ENCODE measurements at regions not wholly inside any gene's neighbourhood (a gene's known extent, or its start where the extent isn't known, plus 50 kb on each side); places are given as distances from the start of the nearest gene placed in this dataset.
"Not testable (repeated sequence)": the region's sequence is repeated elsewhere in the genome, so short reads cannot be mapped to it uniquely, and the experiment has no call there.

DNA sequence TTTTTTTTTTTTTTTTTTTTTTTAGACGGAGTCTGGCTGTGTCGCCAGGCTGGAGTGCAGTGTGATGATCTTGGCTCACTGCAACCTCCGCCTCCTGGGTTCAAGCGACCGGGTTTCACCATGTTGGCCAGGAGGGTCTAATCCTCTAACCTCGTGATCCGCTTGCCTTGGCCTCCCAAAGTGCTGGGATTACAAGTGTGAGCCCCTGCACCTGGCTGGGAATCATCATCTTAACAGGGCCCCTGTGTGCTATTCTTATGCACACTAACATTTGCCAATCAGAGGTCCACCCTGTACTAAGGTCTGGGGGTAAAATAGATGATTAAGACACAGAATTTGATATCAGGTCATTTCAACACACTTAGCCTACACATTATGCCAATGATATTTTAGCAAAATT is 278.7 kb upstream of the CHRM3 start:
- no peak for DNase-seq (ENCODE audit: low read depth)

DNA sequence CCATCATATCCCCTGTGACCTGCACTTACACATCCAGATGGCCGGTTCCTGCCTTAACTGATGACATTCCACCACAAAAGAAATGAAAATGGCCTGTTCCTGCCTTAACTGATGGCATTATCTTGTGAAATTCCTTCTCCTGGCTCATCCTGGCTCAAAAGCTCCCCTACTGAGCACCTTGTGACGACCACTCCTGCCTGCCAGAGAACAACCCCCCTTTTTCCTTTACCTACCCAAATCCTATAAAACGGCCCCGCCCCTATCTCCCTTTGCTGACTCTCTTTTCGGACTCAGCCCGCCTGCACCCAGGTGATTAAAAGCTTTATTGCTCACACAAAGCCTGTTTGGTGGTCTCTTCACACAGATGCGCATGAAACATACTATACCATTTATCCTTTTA is 279.7 kb upstream of the CHRM3 start:
- DNase-seq (ENCODE audit: low read depth), result not testable (repeated sequence)

DNA sequence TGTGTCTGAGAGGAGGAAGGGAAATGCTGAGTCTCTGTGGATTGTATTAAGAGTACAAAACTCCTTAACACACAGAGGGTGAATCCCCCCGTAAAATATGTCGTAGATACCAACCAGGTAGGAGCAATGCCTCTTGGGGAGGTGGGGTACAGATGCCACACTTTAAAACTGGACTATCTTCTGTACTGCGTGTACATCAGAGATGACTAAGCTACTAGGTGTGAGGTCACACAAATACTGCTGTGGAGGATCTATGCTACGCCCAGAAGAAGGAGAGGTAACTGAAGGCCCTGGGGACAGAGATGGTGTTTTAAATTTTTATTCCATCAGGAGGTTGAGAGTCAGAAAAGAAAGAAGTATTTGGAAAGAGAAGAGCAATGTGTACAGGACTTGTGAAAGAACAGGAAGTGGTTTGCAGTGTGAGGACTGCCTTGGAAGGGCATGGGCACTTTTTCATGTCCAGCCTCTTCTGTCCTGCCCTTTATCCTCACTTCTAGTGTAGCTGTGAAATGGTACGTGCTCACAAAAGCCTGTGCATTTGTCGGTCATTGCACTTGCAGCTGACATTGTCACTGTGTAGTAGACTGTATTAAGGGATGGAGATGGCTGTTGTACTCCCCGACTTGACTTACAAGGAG is 287.8 kb upstream of the CHRM3 start:
- DNase-seq (ENCODE audit: low read depth), result no peak

DNA sequence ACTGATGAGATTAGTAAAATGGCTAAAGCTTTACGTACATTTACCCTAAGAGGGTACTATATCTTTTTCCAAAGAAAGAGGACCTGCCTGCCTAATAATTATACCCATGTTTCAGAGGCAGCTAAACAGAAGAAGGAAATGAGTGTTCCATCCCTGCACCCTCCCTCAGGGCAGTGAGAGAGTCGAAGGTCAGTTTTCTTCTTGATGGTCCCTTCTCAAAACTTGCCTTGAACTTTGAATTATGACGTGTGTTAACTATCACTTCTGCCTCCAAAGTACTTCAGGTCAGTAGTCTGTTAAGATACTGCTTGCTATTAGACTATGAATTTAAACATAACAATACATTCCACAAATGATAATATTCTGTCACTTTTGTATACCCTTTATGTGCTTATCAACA is 294.8 kb upstream of the CHRM3 start:
- DNase-seq (ENCODE audit: low read depth), result no peak

DNA sequence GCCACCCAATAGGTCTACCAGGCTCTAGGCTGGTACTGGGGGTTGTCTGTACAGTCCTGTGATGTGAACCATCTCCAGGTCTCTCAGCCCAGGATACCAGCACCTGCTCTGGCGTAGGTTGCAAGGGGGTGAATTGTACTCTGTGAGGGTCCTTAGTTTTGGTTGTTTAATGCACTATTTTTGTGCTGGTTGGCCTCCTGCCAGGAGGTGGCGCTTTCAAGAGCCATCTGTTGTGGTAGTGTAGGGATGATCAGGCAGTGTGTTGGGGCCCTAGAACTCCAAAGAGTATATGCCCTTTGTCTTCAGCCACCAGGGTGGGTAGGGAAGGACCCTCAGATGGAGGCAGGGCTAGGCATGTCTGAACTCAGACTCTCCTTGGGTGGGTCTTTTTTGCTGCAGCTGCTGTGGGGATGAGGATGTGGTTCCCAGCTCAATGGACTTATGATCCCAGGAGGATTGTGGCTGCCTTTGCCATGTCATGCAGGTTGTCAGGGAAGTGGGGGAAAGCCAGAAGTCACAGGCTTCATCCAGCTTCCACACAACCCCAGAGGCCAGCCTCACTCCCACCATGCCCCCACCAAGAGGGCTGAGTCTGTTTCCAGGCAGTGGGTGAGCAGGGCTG is 301.8 kb upstream of the CHRM3 start:
- no peak for DNase-seq (ENCODE audit: low read depth)

DNA sequence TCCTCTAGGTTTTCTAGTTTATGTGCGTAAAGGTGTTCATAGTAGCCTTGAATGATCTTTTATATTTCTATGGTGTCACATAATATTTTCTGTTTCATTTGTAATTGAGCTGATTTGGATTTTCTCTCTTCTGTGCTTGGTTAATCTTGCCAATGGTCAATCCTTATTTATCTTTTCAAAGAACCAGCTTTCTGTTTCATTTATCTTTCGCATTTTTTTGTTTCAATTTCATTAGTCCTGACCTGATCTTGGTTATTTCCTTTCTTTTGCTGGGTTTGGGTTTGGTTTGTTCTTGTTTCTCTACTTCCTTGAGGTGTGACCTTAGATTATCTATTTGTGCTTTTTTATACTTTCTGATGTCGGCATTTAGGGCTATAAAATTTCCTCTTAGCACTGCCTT is 304.4 kb upstream of the CHRM3 start:
- not testable (repeated sequence) for DNase-seq (ENCODE audit: low read depth)

DNA sequence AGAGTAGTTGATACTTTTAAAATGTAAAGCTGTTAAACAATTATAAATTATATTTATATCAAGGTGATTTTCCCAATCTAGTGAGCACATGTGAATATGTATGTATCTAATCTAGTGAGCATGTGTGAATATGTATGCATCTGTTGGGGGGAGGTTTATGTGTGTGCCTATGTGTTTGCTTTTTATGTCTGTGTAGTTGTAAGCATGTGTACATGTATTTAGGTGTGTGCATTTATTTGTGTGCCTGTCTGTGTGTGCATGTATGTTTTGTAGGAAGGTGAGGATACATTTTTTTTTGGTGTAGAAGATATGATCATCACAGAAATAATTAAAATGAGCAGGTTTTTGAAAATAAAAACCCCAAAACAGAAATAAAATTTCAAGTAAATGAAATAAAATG is 318.9 kb upstream of the CHRM3 start:
- DNase-seq (ENCODE audit: low read depth), result no peak

DNA sequence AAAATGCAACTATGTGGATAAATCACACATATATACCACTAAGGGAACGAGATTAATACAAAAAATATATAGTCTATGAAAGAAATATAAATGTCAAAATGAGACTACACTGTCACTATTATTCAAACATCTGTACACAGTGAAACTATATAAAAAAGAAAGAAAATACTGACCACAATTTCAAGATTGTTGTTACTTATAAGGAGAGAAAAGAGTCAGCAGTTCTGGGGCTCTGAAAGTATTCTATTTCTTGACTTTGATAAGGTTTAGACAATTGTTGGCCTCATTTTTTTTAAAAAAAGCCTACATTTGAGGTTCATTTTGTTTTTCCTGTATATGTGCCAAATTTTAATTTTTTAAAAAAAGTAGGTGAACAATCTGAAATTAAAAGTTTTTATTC is 319.3 kb upstream of the CHRM3 start:
- no peak for DNase-seq (ENCODE audit: low read depth)

DNA sequence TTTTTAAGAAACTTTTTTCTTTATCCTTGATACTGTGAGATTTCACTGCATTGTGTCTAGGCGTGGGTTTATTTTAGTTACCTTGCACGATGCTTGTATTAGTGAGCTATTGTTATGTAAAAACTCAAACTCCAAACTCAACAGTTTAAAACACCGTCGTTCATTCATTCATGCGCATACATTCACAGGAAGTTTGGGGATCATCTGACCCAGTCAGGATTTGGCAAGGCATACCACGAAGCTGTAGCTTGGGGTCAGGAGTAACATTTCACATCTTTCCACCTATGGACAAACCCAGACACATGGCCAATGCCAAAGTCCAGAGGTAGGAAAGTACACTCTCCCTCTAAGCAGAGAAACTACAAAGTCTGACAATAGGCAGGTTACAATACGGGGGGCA is 324.6 kb upstream of the CHRM3 start:
- no peak for DNase-seq (ENCODE audit: low read depth)

DNA sequence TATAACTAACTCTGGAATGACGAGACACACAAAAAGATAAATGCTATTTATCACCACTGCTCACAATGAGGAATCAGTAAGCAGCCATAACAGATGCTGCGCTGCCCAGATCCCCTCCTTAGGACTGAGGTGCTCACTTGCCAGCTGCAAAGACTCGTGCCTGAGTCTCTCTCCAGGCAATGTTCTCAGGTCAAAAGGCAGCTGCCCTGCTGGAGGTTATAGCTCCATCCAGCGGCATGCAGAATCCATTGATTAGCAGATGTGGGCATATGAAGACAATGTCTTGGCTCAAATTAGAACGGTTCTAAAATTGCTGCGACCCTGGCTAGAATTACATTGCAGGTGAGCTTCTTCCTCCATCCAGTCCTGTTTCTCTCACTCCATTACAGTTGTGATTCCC is 328.2 kb upstream of the CHRM3 start:
- no peak for DNase-seq (ENCODE audit: low read depth)

DNA sequence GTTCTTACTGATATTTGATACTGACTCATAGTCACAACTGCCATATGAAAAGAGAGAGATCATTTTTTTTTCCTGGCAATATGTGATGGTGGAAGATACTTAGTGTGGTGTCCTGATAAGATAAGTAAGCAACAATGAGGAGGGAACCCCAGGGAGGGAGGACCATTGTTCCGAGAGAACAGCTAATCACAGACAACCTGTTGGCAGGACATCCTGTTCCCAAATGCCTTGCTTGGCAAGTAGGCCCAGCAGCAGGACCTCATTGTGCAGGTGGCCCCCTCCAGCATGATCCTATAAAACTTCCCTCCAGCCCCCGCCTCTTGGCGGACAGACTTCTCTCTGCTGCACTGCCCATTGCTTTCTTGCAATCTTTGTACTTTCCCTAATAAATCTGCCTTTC is 329.4 kb upstream of the CHRM3 start:
- no peak for DNase-seq (ENCODE audit: low read depth)

DNA sequence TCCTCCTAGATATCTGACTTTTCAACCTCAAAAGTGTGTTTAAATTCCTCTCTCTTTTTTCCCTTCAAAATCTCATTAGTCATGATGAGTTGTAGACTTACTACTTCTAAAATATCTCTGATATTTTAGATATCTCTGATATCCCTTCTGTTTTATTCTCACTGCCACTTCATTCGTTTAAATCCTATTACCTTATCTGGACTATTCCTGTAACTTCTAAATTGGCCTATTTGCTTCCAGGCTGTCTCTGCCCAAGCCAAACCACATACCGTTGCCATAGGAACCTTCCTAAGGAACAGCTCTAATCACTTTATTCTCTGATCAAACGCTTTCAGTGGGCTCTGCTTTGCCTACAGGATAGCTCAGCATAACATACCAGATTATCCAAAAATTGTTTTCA is 333.1 kb upstream of the CHRM3 start:
- no peak for DNase-seq (ENCODE audit: low read depth)

DNA sequence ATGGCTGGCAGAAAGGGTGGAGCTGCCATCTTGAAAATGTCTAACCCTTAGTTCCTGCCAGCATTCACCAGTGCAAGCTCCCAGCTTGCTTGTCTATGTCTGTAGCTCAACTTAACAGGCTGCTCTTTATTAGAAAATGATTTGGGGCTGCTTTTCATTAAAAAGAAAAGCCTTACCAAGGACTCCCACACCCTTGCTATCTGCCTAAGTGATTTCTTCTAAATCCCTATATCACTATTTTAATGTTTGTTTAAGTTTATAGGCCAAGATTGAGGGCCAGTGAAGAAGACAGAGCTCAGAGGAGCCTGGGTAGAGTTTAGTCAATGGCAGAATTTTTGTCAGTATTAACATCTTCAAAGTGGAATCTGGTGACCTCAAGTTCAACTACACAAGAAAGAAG is 336.8 kb upstream of the CHRM3 start:
- no peak for DNase-seq (ENCODE audit: low read depth)

DNA sequence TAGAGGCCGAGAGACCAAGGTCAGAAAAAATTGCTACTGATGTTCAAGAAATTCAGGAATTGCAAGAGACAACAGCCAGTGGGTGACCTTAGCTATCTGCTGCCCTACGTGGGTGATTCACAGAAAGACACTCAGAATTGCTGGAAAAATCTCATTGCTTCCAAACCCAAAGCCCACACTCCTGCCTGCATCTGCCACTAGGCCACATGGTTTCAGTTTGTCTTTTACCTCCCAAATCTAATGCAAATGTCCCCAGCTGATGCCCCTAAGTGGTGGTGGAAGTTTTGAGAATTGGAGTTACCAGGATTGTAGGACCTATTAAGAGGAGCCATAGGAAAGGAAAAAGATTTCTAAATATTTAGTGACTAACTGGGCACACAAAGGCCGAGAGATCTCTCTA is 341.5 kb upstream of the CHRM3 start:
- no peak for DNase-seq (ENCODE audit: low read depth)

DNA sequence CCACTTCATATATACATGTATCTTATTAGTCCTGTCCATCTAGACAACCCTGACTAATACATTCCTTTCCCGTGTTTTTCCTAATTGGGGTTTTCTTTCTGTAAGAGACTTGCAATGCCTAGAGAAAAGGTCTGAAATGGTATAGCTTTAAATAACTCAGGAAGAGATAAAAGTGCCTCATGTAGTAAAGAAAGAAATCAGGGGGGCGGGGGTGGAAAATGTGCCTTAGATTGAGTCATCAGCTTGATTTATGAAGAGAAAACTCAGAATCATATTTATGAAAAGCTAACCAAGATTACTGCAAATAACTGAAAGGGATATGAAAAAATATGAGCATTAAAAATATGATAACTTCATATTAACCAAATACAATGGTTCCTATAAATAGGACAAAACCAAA is 345.8 kb upstream of the CHRM3 start:
- no peak for DNase-seq (ENCODE audit: low read depth)

DNA sequence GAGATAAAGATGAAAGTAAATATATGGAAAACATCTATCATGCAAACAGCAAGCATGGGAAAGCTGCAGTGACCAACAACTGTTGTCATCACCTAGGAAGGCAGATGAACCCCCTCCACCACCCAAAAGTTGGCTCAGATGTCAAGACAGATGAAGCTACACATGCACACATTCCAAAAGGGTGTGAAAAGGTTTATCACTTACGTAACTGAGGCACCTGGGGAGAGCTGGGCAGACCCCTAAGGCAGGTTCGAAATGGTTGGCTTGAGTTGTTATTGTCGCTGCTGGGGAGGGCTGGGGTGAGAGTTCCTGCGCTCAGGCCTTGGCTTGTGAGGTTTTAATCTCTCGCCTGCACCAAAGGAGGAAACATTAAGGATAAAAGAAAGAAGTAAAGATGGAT is 355.1 kb upstream of the CHRM3 start:
- DNase-seq (ENCODE audit: low read depth), result no peak

DNA sequence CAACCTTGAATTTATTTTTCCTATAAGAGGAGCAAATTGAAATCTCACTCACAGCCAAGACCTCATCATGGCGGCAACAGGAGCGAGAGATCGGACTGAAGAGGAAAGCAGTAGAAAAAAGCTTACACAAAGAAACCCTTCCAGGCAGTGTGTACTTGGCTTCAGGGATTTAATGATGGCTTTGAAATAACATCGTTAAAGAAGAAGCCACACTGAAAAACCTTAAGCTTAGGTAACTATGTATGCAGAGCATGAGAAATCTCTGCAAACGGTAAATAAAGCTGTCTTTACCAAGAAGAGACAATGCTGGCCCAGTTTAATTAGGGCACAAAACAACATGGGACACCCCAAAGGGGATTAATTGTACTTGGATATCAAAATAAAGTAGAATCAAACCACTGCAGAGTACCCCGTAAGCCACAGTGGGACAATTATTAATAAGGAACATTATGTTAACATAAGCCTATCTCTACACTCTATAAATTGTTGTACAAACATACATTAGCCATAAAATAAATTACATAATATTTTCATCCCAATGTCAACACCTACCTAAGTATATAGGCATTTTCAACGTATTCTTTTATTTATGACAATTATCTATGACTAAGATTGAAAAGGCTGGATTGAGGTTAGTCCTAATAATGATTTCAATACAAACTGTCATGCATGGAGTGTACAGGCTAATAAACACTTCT is 360.2 kb upstream of the CHRM3 start:
- no peak for DNase-seq (ENCODE audit: low read depth)

DNA sequence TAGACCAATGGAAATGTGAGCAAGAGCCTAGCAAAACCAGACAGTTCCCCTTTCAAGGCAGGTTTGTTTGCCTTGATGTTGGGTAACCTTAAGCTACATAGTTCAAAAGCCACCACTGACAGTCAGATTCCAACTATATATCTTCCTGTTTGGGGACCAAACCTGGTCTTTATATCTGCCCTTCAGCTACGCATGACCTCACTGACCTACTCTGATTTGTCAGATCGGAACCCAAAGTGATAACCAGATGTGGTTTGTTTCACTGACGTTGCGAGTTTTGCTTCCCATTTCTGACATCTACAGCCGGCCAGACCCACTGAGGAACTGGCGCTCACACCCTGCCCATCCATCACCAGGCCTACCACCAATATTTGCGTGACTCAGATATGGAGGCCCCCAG is 361.1 kb upstream of the CHRM3 start:
- DNase-seq (ENCODE audit: low read depth), result no peak

DNA sequence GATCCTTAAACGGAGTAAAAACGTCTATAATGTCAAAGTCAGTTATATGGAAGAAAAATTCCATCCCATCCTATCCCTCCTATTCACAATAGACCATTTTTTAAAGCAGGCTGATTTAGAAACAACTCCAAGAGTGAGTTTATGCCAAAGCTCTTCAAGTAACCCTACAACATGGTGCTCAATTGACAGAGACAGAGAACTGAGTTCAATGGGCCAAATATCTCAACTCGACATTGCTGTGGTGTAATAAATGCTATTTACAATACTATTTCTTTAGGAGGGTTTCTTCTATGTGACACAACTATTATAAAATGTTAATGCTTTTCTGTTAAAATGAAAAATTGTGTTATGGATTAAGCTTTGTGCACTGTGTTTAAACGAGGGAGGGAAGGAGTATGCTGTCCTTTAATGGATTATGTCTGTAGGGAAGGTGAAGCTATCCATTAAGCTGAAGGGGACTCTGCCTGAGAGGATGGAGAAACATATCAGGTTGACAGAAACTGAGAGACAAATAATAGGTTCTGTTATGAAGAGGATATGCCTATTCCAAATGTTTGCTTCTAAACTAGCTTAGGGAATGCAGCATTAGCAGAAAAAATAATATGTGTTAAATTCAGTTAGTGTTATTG is 362.5 kb upstream of the CHRM3 start:
- no peak for DNase-seq (ENCODE audit: low read depth)

DNA sequence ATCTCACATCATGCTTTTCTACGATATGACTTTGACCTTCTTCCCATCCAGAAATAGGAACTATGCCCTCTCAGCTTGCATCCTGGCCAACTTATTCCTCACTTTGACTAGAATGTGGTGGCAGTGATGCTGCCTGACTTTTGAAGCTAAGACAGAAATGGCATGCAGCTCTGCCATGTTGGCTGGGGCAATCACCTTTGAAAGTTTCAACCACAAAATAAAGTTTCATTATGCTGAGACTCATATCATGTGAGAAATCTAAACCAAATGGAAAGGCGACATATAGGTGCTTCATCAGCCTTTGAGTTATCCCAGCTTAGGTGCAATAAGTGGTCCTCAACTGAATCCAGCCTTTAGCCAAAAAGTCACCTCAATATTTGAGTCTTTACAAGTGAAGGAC is 370.0 kb upstream of the CHRM3 start:
- no peak for DNase-seq (ENCODE audit: low read depth)

DNA sequence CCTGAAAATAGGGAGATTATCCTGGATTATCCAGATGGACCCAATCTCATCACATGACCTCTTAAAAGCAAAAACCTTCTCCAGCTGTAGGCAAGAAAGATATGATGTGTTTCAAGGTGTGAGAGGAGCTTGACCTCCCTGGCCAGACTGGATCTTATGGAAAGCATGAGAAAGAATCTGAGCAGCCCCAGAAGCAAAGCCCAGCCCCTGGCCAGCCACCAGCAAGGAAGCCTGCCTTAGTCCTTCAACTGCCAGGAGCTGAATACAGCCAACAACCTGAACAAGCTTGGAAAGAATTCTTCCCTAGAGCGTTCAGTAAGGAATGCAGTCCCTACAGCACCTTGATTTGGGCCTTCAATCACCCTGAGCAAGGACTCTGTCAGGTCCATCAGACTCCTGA is 375.0 kb upstream of the CHRM3 start:
- no peak for DNase-seq (ENCODE audit: low read depth)

DNA sequence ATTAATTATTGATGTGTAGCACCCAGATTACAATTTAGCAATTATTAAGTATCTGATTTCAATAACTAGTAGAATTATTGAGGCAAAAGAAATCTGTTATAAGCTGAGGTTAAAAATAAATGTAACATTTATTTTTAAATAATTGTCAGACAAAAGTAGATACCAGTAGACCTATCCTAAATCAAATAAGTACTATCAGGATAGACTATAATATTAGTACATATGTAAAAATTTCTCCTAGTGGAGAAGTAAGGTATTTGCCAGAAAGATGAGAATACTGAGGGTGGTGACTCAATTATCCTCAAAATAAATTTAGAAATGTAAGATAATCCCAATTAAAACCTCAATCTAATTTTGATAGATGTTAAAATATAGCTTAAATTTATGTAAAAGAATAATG is 377.8 kb upstream of the CHRM3 start:
- DNase-seq (ENCODE audit: low read depth), result no peak

DNA sequence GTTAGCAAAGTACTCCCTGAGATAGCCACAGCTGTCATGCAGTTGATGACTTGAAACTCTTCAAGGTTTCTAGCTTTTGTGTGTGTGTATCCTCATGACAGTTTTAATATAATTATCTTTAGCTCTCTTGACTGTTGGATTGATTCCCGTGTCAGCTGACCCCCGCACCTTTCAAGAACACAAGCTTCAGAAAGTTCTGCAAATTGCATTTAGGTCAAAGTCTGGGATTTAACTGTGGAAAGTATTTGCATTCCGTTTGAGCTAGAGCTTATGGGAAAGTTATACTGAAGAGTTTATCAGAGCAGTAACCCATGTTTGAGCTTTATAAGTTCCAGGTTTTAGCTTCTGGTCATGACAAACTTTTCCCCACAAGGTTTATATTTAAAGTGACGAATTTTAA is 380.1 kb upstream of the CHRM3 start:
- DNase-seq (ENCODE audit: low read depth), result no peak

Data from stimulated activated CD8-positive, alpha-beta memory T cell treated with anti-CD3 and anti-CD28 coated beads, Interleukin-7, amount 100 ng/mL, for 24 hours (primary cell).